NOMO-1 treated with DMSO at 0.1 percent for 48 hours (cell line): ENCODE measurements at regions not wholly inside any gene's neighbourhood (a gene's known extent, or its start where the extent isn't known, plus 50 kb on each side); places are given as distances from the start of the nearest gene placed in this dataset.
"Not testable (repeated sequence)": the region's sequence is repeated elsewhere in the genome, so short reads cannot be mapped to it uniquely, and the experiment has no call there.

Source experiments
- DNase-seq: peaks from one replicate; lab custom pipeline; 2025; ENCODE audit not compliant: unreplicated experiment; lab: John Stamatoyannopoulos, UW

DNA sequence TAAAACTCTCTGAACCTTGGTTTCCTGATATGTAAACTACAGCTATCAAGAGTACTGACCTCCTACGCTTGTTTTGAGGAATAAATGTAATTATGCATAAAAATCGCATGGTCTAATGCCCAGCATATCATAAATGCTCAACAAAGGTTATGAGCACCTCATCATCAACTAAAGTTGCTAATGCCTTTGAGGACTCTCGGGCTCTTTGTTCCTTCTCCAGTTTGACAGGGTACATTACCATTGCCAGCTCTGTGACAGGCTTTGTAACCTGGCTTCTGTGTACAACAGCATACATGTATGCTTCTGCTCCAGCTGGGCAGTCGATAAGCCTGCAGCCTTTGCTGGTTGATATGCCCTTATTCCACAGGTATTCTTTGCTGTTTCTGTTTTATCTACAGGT, 95.2 kb downstream of the C9orf152 start:
- no peak for DNase-seq

DNA sequence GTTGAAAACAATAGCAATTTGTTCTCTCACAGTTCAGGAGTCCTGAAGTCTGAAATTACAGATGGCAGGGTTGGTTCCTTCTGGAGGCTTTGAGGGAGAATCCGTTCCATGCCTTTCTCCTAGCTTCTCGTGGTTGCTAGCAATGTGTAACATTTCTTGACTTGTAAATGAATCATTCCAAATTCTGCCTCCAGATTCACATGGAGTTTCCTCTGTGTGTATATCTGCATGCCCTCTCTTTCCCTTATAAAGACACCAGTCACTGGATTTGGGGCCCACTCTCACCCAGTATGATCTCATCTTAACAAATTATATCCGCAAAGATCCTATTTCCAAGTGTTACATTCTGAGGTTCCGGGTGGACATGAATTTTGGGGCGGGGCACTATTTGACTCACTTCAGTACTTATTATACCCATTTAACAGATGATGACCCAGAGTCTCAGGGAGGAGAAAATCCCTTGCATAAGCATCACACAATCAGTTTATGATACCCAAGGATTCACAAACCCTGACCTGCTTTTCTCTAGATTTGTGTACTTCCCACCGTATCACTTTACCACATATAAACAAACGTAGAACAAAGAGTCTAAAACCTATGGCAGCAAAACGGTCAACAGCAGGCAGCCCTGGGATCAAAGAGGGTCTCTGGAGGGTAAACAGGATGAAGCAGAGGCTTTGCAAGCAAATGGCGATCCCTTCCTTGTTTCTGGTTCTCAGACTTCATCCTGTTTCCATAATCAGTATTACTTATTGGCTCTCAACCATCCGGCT, 93.7 kb downstream of the C9orf152 start:
- no peak for DNase-seq

DNA sequence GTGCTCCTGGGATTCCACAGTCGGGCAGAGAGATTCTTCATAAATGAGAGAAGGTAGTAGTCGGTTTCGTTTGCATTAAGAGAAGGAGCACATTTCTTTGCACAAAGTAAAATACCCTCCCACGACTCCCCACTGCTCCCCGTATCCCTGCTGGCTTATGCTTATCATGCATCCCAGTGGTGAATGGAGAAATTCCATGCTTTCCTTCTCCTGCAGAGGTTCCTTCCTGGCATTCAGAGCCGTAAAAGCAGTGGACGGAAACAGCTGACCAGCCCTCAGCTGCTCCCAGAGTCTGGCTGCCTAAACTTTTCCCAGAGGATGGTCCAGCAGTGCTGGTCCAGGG, 93.1 kb downstream of the C9orf152 start:
- DNase-seq, result no peak

DNA sequence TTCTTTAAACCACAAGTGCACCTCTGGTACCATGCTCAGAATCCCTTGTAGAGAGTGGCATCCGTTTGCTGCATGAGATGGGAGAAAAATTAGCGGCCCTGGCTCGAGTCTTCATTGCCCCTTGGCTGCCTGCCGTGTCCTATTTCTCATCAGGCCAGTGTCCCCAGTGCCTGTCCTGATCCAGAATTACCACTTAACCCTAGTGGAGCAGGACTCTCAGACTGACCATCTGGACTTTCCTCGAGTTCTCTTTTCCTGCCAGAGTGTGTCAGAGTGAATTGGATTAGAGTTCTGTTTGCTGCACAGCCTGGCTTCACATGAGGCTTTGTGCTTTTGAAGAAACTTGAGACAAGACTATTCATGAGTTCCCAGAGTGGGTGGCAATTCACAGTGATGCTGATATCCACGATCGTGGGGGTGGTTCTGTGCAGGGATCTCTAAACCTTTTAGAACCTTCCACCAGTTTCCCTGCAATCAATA, 92.6 kb downstream of the C9orf152 start:
- no peak for DNase-seq

DNA sequence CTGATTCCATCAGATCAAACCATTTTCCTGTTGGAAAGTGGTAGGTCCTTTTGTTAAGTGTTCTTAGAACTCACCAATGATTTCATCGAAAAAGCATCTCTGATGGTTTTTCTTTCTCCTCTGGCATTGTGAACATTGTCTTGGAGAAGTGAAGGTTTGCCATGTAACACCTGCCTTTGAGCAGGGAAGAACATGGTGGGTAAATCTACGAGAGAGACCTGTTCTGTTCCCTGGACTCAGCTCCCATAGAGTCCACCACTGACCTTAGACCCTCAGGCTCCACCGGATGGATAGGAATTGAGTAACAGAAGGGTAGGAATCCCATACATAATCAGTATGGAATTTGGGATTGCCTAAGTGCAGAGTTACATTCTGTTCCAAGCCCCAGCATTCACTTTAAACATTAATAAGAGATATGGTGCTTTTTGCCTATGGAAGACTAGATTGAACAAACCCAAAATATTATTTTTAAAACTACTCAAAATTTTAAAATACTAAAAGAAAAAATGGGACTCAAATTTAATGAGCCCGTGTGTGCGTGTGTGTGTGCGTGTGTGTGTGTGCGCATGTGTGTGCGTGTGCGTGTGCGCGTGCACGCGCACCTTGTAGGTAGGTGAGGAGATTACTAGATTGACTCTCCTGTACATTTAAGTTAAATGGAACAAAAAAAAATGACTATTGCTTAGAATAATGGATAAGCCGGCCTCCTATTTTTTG, 92.0 kb downstream of the C9orf152 start:
- no peak for DNase-seq

DNA sequence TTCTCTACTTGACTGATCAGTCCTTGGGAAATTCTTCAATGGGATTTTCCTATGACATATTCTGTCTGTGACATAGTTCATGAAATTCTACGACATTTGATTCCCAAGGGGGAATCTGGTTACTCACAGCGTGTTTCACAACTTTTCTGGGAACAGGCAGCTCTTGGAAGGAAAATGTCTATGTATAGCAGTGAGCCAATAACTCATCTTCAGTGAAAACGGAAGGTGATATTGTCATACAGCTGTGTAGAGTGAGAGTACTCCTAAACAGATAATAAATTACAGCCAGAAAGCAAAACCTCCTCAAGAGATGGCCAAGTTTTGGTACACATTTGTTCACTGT, 91.4 kb downstream of the C9orf152 start:
- no peak for DNase-seq

DNA sequence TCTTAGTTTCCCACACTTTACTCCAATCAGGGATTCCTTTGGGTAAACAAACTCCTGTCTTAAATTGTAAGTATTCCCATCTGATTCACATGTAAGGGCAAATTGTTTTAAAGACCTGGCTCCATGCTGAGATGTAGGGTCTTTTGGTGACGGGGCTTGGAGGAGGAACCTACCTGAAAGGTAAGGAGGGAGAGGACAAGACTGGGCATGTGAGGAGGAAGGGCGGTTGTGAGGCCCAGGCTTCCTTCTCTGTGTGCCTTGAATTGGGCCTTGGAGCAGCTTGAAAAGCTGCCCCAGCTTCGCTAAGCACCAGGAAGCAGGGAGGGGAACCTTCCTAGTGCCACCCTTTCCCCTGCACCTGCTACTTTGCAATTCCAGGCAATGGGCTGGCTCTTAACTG, 86.8 kb downstream of the C9orf152 start:
- no peak for DNase-seq

DNA sequence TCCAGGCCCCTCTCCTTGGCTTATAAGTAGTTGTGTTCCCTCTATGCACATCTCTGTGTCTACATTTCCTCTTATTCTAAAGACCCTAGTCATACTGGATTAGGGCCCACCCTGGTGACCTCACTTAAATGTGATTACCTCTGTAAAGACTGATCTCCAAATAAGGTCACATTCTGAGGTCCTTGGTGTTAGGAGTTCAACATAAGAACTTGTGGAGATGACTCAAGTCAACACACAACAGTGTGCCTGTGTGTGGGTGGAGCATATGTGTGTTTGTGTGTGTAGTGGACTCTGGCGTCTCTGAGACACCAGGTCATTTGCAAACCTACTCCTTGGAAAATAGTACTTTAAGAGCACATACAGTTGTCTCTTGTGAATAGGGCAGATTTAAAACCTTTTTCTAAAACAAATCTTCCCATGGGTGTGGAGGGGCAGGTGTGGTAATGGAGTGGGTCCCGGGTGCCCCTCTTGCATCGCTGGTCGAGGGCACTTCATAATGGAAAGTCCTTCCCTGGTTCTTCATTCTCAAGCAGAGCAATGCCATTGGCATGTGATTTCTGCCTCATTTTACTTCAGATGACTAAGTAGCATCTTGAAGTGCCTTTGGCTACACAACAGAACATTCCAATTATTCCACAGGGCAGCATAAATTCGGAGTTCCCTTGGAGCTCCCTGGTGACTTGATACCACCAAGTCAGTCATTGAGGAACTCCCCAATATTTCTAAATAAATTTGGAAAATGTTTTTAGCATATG, 84.4 kb downstream of the C9orf152 start:
- DNase-seq, result no peak

DNA sequence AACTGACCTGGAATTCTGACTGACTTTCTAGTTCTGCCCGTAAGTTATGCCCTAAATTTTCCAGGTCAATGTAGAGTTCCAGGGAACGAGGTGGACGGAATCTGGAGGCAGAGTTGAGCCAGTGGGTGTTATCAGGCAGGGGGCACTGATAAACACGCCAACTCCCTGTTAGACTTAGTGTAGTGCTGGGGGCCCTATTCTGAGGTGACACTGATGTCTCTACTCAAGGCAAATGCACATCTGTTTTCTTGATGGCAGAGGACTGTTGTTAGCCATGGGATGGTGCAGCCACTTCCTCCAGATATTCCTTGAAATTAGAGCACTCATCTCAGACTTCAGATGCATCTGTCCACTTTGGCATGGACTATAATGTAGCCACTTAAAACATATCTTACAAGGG, 83.5 kb downstream of the C9orf152 start:
- DNase-seq, result no peak

DNA sequence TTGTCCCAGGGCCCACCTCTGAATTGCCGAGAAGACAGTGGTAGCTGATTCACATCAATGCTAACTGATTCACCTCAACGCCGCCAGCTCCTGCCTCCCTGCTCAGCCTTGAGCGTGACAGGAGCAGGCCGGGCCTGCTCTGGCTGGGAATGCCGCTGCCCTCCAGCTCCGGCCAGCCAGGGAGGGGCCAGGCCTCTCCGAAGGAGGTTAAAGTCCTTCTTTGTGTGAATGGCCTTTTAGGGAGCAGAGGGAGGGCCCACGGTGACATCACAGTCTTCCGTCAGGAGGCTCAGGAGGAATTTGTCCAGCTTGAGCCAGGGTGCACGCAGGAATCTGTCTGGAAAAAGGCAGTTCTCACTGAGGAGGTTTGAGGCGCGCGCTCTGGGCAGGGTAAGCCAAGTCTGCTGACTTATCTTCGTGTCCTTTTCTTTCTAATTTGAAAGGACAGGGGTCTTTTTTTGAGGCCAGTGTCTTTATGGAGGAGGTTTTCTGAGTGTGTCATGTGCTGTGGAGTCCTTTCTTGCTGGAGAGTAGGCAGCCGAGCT, 82.7 kb downstream of the C9orf152 start:
- DNase-seq, result no peak

DNA sequence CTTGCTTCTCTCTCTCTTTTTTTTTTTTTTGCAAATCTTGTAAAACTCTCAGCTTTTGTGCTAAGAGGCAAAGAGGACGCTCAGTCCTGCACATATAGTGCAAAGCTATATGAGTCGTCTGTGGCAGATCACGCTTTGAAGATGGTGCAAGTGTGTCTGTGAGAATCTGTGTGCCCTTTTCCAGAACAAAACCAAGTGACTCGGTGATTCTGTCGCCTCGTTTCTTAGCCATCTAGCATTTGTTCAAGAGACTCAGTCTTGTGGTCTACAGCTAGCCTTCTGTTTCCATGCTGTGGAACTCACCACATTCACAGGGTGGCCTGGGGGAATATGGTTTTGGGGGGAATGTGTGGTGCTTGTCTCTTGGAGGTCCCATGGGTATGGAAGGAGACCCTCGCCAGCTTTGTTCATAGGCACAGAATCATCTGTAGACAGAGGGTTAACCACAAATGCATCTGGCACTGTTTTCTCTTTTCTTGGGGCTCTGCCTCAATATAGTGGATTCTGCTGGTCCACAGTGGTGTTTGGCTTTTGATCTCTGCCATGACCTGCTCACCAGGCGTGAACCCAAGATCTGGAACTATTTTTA, 82.1 kb downstream of the C9orf152 start:
- no peak for DNase-seq

DNA sequence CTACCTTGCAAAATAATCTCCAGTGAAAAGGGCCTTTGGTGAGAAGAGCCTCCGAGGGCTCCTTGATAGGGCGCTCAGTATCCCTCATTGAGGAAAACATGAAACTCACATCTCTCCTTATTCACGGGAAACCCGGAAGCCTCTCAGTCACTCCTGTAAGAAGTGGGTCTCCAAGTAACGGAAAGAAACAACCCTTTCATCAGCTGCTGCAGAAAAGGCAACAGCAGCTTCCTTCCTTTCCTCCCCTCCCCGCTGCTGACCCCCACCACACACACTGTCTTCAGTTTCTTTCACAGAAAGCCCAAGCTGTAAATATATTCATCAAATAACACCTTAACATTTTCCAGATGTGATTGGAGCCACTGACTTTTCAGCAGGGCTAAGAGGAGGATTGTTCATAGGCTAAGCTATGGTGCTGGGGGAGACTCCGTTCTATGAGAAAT, 81.4 kb downstream of the C9orf152 start:
- no peak for DNase-seq

DNA sequence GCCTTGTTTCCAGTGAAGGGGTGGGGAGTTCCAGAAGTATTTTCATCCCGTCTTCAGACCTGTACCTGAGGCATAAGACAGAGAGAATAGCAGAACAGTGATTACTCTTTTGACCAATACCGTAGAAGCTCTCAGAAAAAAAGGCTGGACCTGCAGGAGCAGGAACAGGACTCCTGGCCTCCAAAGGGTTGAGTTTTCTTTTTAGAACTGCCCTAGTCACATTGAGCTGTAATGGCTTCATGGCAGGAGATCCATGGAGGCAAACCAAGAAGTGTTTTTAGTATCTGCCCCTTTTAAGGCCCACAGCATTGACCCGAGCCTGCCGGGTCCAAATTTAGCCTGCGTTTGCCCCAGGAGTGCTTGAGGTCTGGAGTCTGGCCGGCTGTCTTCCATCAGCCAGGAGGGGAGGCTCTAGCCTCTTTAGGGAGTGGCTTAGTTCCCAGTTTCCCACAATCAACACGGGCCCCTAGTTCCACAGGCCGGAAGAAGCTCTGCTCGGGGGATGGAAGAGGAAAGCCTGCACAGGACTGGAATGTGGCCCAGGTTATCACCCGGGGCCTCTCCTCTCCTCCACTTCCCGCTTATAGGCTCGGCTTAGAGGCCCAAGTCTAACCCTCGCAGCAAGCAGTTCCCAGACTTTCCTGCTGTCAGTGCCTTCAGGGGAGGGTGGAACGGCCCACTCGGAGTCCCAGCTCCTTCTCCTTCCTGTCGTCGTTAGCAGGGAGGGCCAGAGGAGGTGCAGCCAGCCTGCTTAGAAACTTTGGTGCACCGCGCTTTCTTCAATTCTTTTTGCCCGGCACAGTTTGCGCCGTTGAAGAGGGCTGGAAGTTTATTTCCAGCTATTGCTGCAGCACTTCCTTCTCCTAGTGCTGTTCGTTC, 80.7 kb downstream of the C9orf152 start:
- DNase-seq, result no peak

DNA sequence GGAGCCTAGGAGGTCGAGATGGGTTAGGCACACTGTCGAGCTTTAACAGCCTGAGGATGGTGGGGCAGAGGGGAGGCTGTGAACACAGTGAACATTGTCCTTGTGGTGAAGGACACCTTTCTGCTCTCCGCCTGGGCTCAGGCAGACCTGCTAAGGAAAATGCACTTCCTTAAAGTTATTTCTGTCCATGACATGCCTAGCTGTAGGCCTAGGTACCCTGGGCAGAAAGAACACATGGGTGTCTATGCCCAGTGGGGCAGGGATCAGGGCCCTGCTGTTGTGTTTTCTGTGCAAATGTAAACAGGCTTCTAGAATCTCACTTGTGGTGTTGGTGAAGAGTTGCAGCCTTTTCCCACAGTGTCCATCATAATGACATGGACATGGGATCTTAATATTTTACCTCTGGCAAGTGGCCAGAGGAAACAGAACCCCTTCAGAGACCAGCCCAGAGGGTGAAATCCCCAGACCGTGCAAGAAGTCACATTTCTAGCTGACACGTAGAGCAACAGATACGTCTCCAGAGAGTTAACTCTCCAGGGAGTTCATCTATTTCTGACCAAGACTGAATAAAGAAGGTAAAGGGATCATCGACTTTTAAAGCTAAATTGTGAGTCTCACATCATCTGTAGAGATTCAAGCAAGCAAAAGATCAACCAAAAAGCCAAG, 79.2 kb downstream of the C9orf152 start:
- no peak for DNase-seq

DNA sequence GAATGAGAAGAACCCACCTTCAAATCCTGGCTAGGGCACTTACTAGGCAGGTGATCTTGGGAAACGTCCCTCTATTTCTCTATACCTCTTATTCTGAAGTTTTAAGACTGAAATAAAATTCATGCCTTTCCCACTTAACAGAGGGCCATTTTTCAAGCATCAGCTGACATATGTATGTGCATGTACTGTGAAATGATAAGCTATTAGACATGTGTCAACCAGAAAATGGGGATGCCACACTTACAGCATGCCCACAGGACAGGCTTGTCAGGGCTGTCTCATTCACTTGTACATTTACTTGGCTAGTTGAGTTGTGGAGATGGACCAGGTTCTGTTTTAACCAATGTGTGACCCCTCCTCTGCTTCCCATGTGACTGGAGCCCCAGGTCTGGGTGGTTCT, 78.5 kb downstream of the C9orf152 start:
- no peak for DNase-seq

DNA sequence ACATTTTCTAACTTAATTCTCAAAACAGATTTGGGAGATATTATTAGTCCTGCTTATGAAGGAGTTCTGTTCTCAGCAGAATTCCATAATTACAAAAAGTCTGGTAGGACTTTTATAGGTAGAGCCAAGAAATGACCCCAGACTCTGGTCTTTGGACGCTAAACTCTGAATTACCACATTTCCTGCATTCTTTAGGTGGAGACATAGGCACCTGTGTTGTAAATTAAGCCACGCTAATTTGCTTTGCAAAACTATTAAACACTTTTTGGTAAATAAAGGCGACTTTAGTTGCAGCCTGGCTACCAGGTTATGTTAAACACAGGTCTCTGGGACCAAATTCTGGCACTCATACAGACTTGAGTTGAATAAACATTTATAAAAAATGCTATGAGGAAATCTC, 77.7 kb downstream of the C9orf152 start:
- DNase-seq, result no peak

DNA sequence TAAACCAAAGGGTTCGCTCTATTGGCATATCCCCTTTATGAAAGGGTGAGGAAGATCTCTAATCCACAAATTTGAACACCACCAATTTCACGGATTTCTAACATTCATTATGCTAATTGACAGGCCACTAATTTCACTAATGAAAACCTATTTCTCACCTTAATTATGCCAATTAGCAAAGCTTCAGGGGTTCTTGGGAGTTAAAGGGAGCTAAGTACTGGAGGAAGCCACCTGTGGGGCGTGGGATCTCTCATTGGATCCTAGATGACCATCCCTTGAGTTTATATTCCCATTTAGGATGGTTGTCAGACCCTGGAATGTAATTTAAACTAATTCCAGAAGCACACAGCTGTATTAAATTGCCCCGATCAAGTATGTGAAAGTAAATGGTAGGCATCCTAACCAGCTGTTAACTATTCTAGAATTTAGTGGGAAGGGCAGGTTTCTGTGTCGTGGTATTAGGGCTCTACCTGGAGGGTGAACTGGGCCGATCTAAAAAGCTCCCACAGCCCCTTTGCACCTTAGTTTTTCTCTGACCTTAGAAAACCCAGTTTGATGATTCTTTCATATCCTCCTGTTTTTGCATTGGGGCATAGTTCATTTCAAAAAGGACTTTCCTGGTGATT, 77.1 kb downstream of the C9orf152 start:
- no peak for DNase-seq

DNA sequence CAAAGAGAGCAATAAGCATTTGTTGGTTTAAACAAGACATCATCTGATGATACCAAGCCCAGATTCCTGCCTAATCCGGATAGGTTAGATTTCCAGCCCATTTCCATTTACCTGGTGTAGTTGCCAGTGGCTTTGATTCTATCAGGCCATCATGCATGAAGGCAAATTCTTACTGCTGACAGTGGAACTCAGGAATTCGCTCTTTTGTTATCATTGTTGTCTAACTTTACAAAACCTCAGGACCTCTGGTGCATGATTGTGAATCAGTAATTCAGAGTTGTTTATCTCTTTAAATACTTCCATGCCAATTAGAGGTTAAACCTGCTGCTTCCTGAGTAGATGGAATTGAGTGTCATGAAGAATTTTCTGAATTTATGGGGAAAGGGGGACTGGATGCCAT, 76.5 kb downstream of the C9orf152 start:
- no peak for DNase-seq

DNA sequence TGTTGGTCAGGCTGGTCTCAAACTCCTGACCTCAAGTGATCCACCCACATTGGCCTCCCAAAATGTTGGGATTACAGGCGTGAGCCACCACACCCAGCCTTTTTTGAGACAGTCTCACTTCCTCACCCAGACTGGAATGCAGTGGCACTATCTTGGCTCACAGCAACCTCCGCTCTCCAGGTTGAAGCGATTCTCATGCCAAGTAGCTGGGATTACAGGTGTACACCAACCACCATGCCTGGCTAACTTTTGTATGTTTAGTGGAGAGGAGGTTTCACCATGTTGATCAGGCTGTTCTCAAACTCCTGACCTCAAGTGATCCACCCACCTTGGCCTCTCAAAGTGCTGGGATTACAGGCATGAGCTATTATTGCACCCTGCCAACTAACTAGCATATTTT, 75.4 kb downstream of the C9orf152 start:
- not testable (repeated sequence) for DNase-seq
